PC-9 (cell line): ENCODE measurements at regions not wholly inside any gene's neighbourhood (a gene's known extent, or its start where the extent isn't known, plus 50 kb on each side); places are given as distances from the start of the nearest gene placed in this dataset.

Experiments
- CTCF ChIP-seq: fragments of 200-600 bp; sonication (generic); conservative IDR thresholded peaks from 2 replicates; pipeline ENCODE4 v1.6.1; 2017; ENCODE audit warnings: mixed run types, antibody characterized with exemption, mild to moderate bottlenecking, moderate library complexity
- EZH2 ChIP-seq: fragments of 200-600 bp; sonication (generic); IDR thresholded peaks from 2 replicates; pipeline ENCODE4 v1.8.0; 2017; ENCODE audit warnings: antibody characterized with exemption, low read depth

GRCh38 chr5:161007879-161008278 lies 155.9 kb upstream of the ATP10B start:
- TF ChIP-seq EZH2: no peak
- no peak for TF ChIP-seq CTCF
